SK-N-SH treated with all-trans-retinoic acid at 6 μM for 48 hours (cell line): ENCODE measurements at regions not wholly inside any gene's neighbourhood (a gene's known extent, or its start where the extent isn't known, plus 50 kb on each side); places are given as distances from the start of the nearest gene placed in this dataset.

Experiments
- CSDC2 ChIP-seq: fragments of 250-450 bp; sonication (Bioruptor Pico); IDR thresholded peaks from 2 replicates; pipeline ENCODE4 v1.5.0; 2020; ENCODE audit warnings: mild to moderate bottlenecking, moderate library complexity
- ZNF565 ChIP-seq: fragments of 450-650 bp; formaldehyde crosslinking; conservative IDR thresholded peaks from 2 replicates; pipeline ENCODE4 v1.5.0; 2020; ENCODE audit warnings: low read depth, mild to moderate bottlenecking, moderate library complexity

DNA sequence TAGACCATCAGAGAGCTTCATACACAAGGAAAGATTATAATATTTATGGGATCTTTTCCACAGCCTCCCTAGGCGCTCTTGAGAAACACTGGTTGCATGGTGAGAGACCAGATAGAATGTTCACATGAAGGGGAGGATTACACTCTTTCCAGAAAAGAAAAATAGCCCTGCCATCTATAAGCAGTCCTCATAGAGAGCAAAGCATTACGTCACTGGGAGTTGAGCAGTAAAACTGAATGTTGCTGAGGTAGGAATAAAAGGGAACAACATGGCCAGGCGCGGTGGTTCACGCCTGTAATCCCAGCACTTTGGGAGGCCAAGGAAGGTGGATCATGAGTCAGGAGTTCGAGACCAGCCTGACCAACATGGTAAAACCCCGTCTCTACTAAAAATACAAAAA lies 1934.3 kb downstream of the SUCLG1 start:
- TF ChIP-seq CSDC2 (CRISPR knock-in tag) (no peak), ZNF565 (CRISPR knock-in tag) (no peak)
